OCI-LY7 (cell line): ENCODE measurements at regions not wholly inside any gene's neighbourhood (a gene's known extent, or its start where the extent isn't known, plus 50 kb on each side); places are given as distances from the start of the nearest gene placed in this dataset.

ENCODE experiments used
- BruUV-seq: library from RNA; stranded (reverse); fragments of 400-500 nt; replicated peaks from 2 replicates; lab custom pipeline; 2021; lab: Mats Ljungman, UMichigan
- CTCF ChIA-PET: fragments of 300-600 bp; sonication (Branson Sonifier 250); formaldehyde crosslinking; loops from one replicate; lab custom pipeline; 2022; ENCODE audit warnings: antibody characterized with exemption; ENCODE audit not compliant: unreplicated experiment; lab: Charles Lee
- POLR2A ChIA-PET: fragments of 300-600 bp; sonication (Branson Sonifier 250); formaldehyde crosslinking; loops from one replicate; lab custom pipeline; 2022; ENCODE audit warnings: antibody characterized with exemption; lab: Charles Lee
- DNase-seq: peaks from one replicate; pipeline ENCODE4 v3.0.0-alpha.2; 2015; ENCODE audit warnings: low spot score
- H2AFZ ChIP-seq: fragments of 200-600 bp; sonication (generic), shearing (Covaris generic); 2 replicates; pipeline ENCODE4 v1.6.1; 2014; ENCODE audit warnings: mild to moderate bottlenecking, antibody characterized with exemption, low read length, moderate library complexity
- H3K27ac ChIP-seq: fragments of 200-600 bp; sonication (generic); 2 replicates; pipeline ENCODE4 v1.5.1; 2014; ENCODE audit warnings: mixed run types, low read depth, mild to moderate bottlenecking, moderate library complexity, low read length, inconsistent platforms; ENCODE audit not compliant: poor library complexity, severe bottlenecking
- H3K36me3 ChIP-seq: fragments of 200-600 bp; sonication (generic); 2 replicates; pipeline ENCODE4 v1.6.1; 2014; ENCODE audit warnings: mild to moderate bottlenecking, antibody characterized with exemption, low read length, moderate library complexity, mixed read lengths; ENCODE audit not compliant: insufficient read depth
- H3K4me1 ChIP-seq: fragments of 200-600 bp; sonication (generic); 2 replicates; pipeline ENCODE4 v1.5.1; 2014; ENCODE audit warnings: mild to moderate bottlenecking, low read length; ENCODE audit not compliant: insufficient read depth, poor library complexity, severe bottlenecking
- H3K4me2 ChIP-seq: fragments of 200-600 bp; sonication (generic); 2 replicates; pipeline ENCODE4 v1.6.1; 2014; ENCODE audit warnings: mild to moderate bottlenecking, low read length
- H3K4me3 ChIP-seq: fragments of 200-600 bp; sonication (generic); 2 replicates; pipeline ENCODE4 v1.5.1; 2014; ENCODE audit warnings: mild to moderate bottlenecking, low read depth, low read length; ENCODE audit not compliant: poor library complexity, severe bottlenecking
- H3K79me2 ChIP-seq: fragments of 200-600 bp; sonication (generic); 2 replicates; pipeline ENCODE4 v1.6.1; 2016; ENCODE audit warnings: low read depth, mild to moderate bottlenecking, low read length, moderate library complexity, mixed read lengths; ENCODE audit not compliant: insufficient read depth
- H3K9me2 ChIP-seq: fragments of 200-600 bp; sonication (generic); 2 replicates; pipeline ENCODE4 v1.6.1; 2016; ENCODE audit warnings: mild to moderate bottlenecking, low read length, mixed read lengths; ENCODE audit not compliant: insufficient read depth
- H3K9me3 ChIP-seq: fragments of 200-600 bp; sonication (generic); 2 replicates; pipeline ENCODE4 v1.6.1; 2014; ENCODE audit warnings: mild to moderate bottlenecking, mixed run types, low read length, mixed read lengths
- H4K20me1 ChIP-seq: fragments of 200-600 bp; sonication (generic); 2 replicates; pipeline ENCODE4 v1.6.1; 2014; ENCODE audit warnings: mild to moderate bottlenecking, antibody characterized with exemption, low read length, moderate library complexity, mixed read lengths; ENCODE audit not compliant: insufficient read depth
- EZH2phosphoT487 ChIP-seq: fragments of 200-600 bp; sonication (generic); IDR thresholded peaks from 2 replicates; pipeline ENCODE4 v1.6.1; 2018; ENCODE audit warnings: low read depth, borderline replicate concordance, mild to moderate bottlenecking, mixed run types, antibody characterized with exemption, low read length, moderate library complexity, mixed read lengths
- intact Hi-C: fragments of 100-400 bp; cut with micrococcal nuclease; formaldehyde crosslinking; loops from one replicate; pipeline ENCODE4 v1.10.0; 2022; ENCODE audit not compliant: unreplicated experiment
- TF ChIP-seq, protein P1 (sequence below): fragments of 200-600 bp; sonication (generic); conservative IDR thresholded peaks from 2 replicates; pipeline ENCODE4 v1.5.1; 2014; ENCODE audit warnings: mild to moderate bottlenecking, antibody characterized with exemption, low read length, moderate library complexity, mixed read lengths

GRCh38 chr18:4878480-4878879 lies 318.6 kb downstream of the AKAIN1 start:
- no peak overlapping the region for H2AFZ ChIP-seq

GRCh38 chr18:4871197-4871596 lies 325.9 kb downstream of the AKAIN1 start:
- Histone ChIP-seq H3K27ac (no peak overlapping the region), H3K9me2 (no peaks in the 10 kb centered on the region), H3K4me2 (no peak overlapping the region), H3K79me2 (no peaks in the 10 kb centered on the region), H3K36me3 (no peaks in the 10 kb centered on the region), H4K20me1 (no peaks in the 10 kb centered on the region), H3K4me1 (no peaks in the 10 kb centered on the region), H3K9me3 (no peaks in the 10 kb centered on the region), H2AFZ (no peak overlapping the region), H3K4me3 (no peak overlapping the region)
- no TSS peak for BruUV-seq
- TF ChIP-seq EZH2phosphoT487 = no peak
- TF ChIP-seq, protein P1, sequence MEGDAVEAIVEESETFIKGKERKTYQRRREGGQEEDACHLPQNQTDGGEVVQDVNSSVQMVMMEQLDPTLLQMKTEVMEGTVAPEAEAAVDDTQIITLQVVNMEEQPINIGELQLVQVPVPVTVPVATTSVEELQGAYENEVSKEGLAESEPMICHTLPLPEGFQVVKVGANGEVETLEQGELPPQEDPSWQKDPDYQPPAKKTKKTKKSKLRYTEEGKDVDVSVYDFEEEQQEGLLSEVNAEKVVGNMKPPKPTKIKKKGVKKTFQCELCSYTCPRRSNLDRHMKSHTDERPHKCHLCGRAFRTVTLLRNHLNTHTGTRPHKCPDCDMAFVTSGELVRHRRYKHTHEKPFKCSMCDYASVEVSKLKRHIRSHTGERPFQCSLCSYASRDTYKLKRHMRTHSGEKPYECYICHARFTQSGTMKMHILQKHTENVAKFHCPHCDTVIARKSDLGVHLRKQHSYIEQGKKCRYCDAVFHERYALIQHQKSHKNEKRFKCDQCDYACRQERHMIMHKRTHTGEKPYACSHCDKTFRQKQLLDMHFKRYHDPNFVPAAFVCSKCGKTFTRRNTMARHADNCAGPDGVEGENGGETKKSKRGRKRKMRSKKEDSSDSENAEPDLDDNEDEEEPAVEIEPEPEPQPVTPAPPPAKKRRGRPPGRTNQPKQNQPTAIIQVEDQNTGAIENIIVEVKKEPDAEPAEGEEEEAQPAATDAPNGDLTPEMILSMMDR = no peak
- ChIA-PET POLR2A (interaction anchor here (0.5 kb wide), 1 partner anchor 52 kb away, joined by 3 read pairs; no protein-coding TSS in a partner anchor), CTCF (no interaction called here)
- DNase-seq = no peak
- intact Hi-C loops = no loop called here

More at GRCh38 chr18:4878480-4878879, 318.6 kb downstream of the AKAIN1 start:
- Histone ChIP-seq H3K4me2 (no peak overlapping the region), H3K79me2 (no peaks in the 10 kb centered on the region), H3K4me1 (no peaks in the 10 kb centered on the region), H3K9me3 (no peaks in the 10 kb centered on the region), H4K20me1 (no peaks in the 10 kb centered on the region), H3K4me3 (no peak overlapping the region), H3K9me2 (no peaks in the 10 kb centered on the region), H3K27ac (no peak overlapping the region), H3K36me3 (no peaks in the 10 kb centered on the region)
- intact Hi-C loops = no loop called here
- CTCF ChIA-PET = no interaction called here
- TF ChIP-seq, protein P1 = 0 out of 2 replicates have a peak, but pooled peaks have one; percentile 28
- TF ChIP-seq EZH2phosphoT487 = no peak
- no TSS peak for BruUV-seq
- no peak for DNase-seq
- POLR2A ChIA-PET = no interaction called here

- intact Hi-C loops = no loop called here
- no peak for DNase-seq
Observed at GRCh38 chr18:4870177-4870773, 326.8 kb downstream of the AKAIN1 start.

More at GRCh38 chr18:4870177-4870773, 326.8 kb downstream of the AKAIN1 start:
- Histone ChIP-seq H3K9me3 (no peaks in the 10 kb centered on the region), H3K4me1 (no peaks in the 10 kb centered on the region), H3K9me2 (no peaks in the 10 kb centered on the region), H3K4me3 (no peak overlapping the region), H2AFZ (no peak overlapping the region), H3K27ac (no peak overlapping the region), H3K79me2 (no peaks in the 10 kb centered on the region), H4K20me1 (no peaks in the 10 kb centered on the region), H3K36me3 (no peaks in the 10 kb centered on the region), H3K4me2 (no peak overlapping the region)
- BruUV-seq = no TSS peak
- TF ChIP-seq, protein P1 = no peak
- no peak for TF ChIP-seq EZH2phosphoT487
- ChIA-PET CTCF (no interaction called here), POLR2A (no interaction called here)
